ENCODE measurements at regions not wholly inside any gene's neighbourhood (a gene's known extent, or its start where the extent isn't known, plus 50 kb on each side); places are given as distances from the start of the nearest gene placed in this dataset.

DNA sequence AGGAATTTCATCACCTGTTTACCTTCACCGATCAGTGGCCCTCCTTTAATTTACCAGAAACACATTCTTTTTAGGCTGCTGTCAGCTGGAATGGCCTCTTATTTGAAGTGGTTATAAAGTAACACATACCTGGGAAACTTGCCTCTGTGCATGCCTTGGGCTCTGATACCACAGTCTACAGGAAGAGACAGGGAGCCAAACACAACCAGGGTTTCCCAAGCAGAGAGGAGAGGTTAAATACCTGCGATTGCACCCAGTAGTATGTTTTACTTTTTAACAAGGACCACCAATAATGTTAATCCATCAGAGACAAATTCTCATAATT is 444.0 kb upstream of the SGCG start:
- no peak overlapping the region for H3K27ac ChIP-seq (ENCODE audit: extremely low read depth, low read depth, low read length)
- no peaks in the 10 kb centered on the region for H3K4me1 ChIP-seq (ENCODE audit: control insufficient read depth, insufficient read depth, low read length)
- no peak overlapping the region for H3K4me3 ChIP-seq (ENCODE audit: low read depth, low read length)
- POLR2A ChIA-PET = no interaction called here
- no peaks in the 10 kb centered on the region for H3K9me3 ChIP-seq (ENCODE audit: control insufficient read depth, insufficient read depth, low read depth, low read length)
- CTCF ChIA-PET = no interaction called here
- TF ChIP-seq BCL11A (tag by site-specific recombination; IDR thresholded peaks at IDR 0.05; ENCODE audit: low read depth) (no peak), AEBP2 (tag by site-specific recombination; IDR thresholded peaks at IDR 0.05; ENCODE audit: borderline replicate concordance) (no peak), ZNF501 (tag by site-specific recombination; IDR thresholded peaks at IDR 0.05) (no peak), TCF7L2 (IDR thresholded peaks at IDR 0.05; ENCODE audit: borderline replicate concordance, low read depth, low read length) (no peak), PRDM10 (tag by site-specific recombination; IDR thresholded peaks at IDR 0.05) (no peak), ZNF76 (tag by site-specific recombination; IDR thresholded peaks at IDR 0.05; ENCODE audit: borderline replicate concordance, low read depth) (no peak), TRIM28 (IDR thresholded peaks at IDR 0.05; ENCODE audit: borderline replicate concordance, low read length) (no peak), ZNF549 (tag by site-specific recombination; IDR thresholded peaks at IDR 0.05) (no peak), ZBTB11 (tag by site-specific recombination; conservative IDR thresholded peaks at IDR 0.05; ENCODE audit: low read depth) (no peak), ZNF776 (tag by site-specific recombination; IDR thresholded peaks at IDR 0.05; ENCODE audit: borderline replicate concordance) (no peak), ZNF639 (tag by site-specific recombination; IDR thresholded peaks at IDR 0.05) (no peak), SCRT1 (tag by site-specific recombination; IDR thresholded peaks at IDR 0.05; ENCODE audit: borderline replicate concordance) (no peak), ZBTB10 (tag by site-specific recombination; IDR thresholded peaks at IDR 0.05) (no peak), ZNF621 (tag by site-specific recombination; IDR thresholded peaks at IDR 0.05) (no peak)
- no peaks in the 10 kb centered on the region for H3K36me3 ChIP-seq (ENCODE audit: control insufficient read depth in 2 of 2, insufficient read depth in 1 of 2, low read length in 2 of 2)
